ENCODE measurements at regions not wholly inside any gene's neighbourhood (a gene's known extent, or its start where the extent isn't known, plus 50 kb on each side); places are given as distances from the start of the nearest gene placed in this dataset.

GRCh38 chr16:82439678-82440293 is 187.0 kb upstream of the CDH13 start:
- TF ChIP-seq CTCF (conservative IDR thresholded peaks at IDR 0.05 in 1 of 2, IDR thresholded peaks at IDR 0.05 in 1 of 2; ENCODE audit: low read depth in 1 of 2, low read length in 2 of 2) (peak; percentile 40 to 50), EZH2 (IDR thresholded peaks at IDR 0.05; ENCODE audit: low read length, missing control alignments) (no peak)

Data from fibroblast of lung (primary cell).